Caco-2 (cell line): ENCODE measurements at regions not wholly inside any gene's neighbourhood (a gene's known extent, or its start where the extent isn't known, plus 50 kb on each side); places are given as distances from the start of the nearest gene placed in this dataset.
"Not testable (repeated sequence)": the region's sequence is repeated elsewhere in the genome, so short reads cannot be mapped to it uniquely, and the experiment has no call there.

Source experiments
- BruUV-seq: library from RNA; stranded (reverse); fragments of 400-500 nt; replicated peaks from 2 replicates; lab custom pipeline; 2021; lab: Mats Ljungman, UMichigan
- CTCF ChIA-PET: fragments of 300-600 bp; sonication (Branson Sonifier 250); formaldehyde crosslinking; loops from one replicate; lab custom pipeline; 2022; ENCODE audit warnings: antibody characterized with exemption; lab: Charles Lee
- POLR2A ChIA-PET: fragments of 300-600 bp; sonication (Branson Sonifier 250); formaldehyde crosslinking; loops from one replicate; lab custom pipeline; 2022; ENCODE audit warnings: antibody characterized with exemption; lab: Charles Lee
- DNase-seq, 2 experiments: peaks; one replicate each; pipeline versions ENCODE4 v3.0.0 to v3.0.0-alpha.2; 2020 to 2022
- H3K27me3 ChIP-seq: replicated peaks from 2 replicates; pipeline ENCODE4 v1.6.0; 2011; ENCODE audit warnings: low read length; ENCODE audit not compliant: control insufficient read depth, insufficient read depth
- H3K36me3 ChIP-seq: 2 replicates; pipeline ENCODE4 v1.5.1; 2011; ENCODE audit warnings: low read length; ENCODE audit not compliant: control insufficient read depth, insufficient read depth
- H3K4me1 ChIP-seq: fragments of 250-450 bp; sonication (Bioruptor Pico); 2 replicates; pipeline ENCODE4 v1.5.1; 2020; ENCODE audit warnings: mild to moderate bottlenecking
- H3K4me3 ChIP-seq: 2 replicates; pipeline ENCODE4 v1.5.1; 2011; ENCODE audit warnings: low read depth, mild to moderate bottlenecking, control low read depth, low read length
- H3K9me3 ChIP-seq: fragments of 250-450 bp; sonication (Bioruptor Pico); 2 replicates; pipeline ENCODE4 v1.5.1; 2020; ENCODE audit warnings: mild to moderate bottlenecking, moderate library complexity
- H3K27ac Mint-ChIP-seq: one replicate; pipeline ENCODE4 v1.8.0; 2022; ENCODE audit warnings: mixed read lengths; ENCODE audit not compliant: unreplicated experiment
- H3K27me3 Mint-ChIP-seq: one replicate; pipeline ENCODE4 v1.8.0; 2022; ENCODE audit warnings: mixed read lengths; ENCODE audit not compliant: insufficient read depth, unreplicated experiment
- H3K36me3 Mint-ChIP-seq: one replicate; pipeline ENCODE4 v1.8.0; 2022; ENCODE audit warnings: mild to moderate bottlenecking, mixed read lengths; ENCODE audit not compliant: insufficient read depth, unreplicated experiment
- H3K4me1 Mint-ChIP-seq: one replicate; pipeline ENCODE4 v1.8.0; 2022; ENCODE audit warnings: low read depth, mixed read lengths; ENCODE audit not compliant: unreplicated experiment
- H3K4me3 Mint-ChIP-seq: one replicate; pipeline ENCODE4 v1.8.0; 2022; ENCODE audit warnings: mild to moderate bottlenecking, moderate library complexity, mixed read lengths; ENCODE audit not compliant: unreplicated experiment
- H3K9me3 Mint-ChIP-seq: one replicate; pipeline ENCODE4 v1.8.0; 2022; ENCODE audit warnings: mixed read lengths; ENCODE audit not compliant: unreplicated experiment
- CTCF ChIP-seq, 2 experiments: fragments of 200-600 bp in 1 of 2; IDR thresholded peaks; 1 replicate in 1 of 2; 2 replicates in 1 of 2; pipeline versions ENCODE4 v1.5.1 to v1.8.0; 2011 to 2022; ENCODE audit warnings: antibody characterized with exemption in 1 of 2, control low read depth in 1 of 2, inconsistent platforms in 1 of 2, low read depth in 1 of 2, low read length in 1 of 2, mild to moderate bottlenecking in 1 of 2, moderate library complexity in 1 of 2; ENCODE audit not compliant: insufficient read depth in 1 of 2, severe bottlenecking in 1 of 2, unreplicated experiment in 1 of 2
- intact Hi-C: fragments of 100-400 bp; cut with micrococcal nuclease; formaldehyde crosslinking; loops from one replicate; pipeline ENCODE4 v1.10.0; 2022; ENCODE audit not compliant: unreplicated experiment

GRCh38 chr9:129412814-129413536, 207.9 kb downstream of the C9orf50 start:
- CTCF ChIA-PET: interaction anchor here (0.6 kb wide), 3 partner anchors 79 to 1457 kb away, joined by 3 to 5 read pairs (median 3); no protein-coding TSS in a partner anchor

GRCh38 chr9:129412176-129412813, 208.6 kb downstream of the C9orf50 start:
- BruUV-seq, H3K27me3 Mint-ChIP-seq, H3K9me3 ChIP-seq, H3K4me3 ChIP-seq, H3K27me3 ChIP-seq, H3K36me3 ChIP-seq, CTCF ChIA-PET, DNase-seq: not testable (repeated sequence)
- peaks cover 56% of the 10 kb centered on the region for H3K4me1 ChIP-seq
- POLR2A ChIA-PET: interaction anchor here (1.1 kb wide), 1 partner anchor 83 kb away, joined by 3 read pairs; no protein-coding TSS in a partner anchor
- H3K4me3 Mint-ChIP-seq: peak overlapping the region; percentile 73
- intact Hi-C loops: loop anchor here (2.0 kb wide), 1 partner anchor 77 kb away; no protein-coding TSS in a partner anchor
- peaks cover 17% of the 10 kb centered on the region for H3K4me1 Mint-ChIP-seq
- peaks cover 15% of the 10 kb centered on the region for H3K36me3 Mint-ChIP-seq
- peaks cover 13% of the 10 kb centered on the region for H3K9me3 Mint-ChIP-seq
- H3K27ac Mint-ChIP-seq: peak overlapping the region; percentile 95

More at GRCh38 chr9:129412814-129413536, 207.9 kb downstream of the C9orf50 start:
- Mint-ChIP-seq H3K27me3 (no peaks in the 10 kb centered on the region), H3K4me3 (peak overlapping the region; percentile 73), H3K27ac (peak overlapping the region; percentile 95), H3K36me3 (peaks cover 15% of the 10 kb centered on the region), H3K4me1 (peaks cover 19% of the 10 kb centered on the region), H3K9me3 (peaks cover 13% of the 10 kb centered on the region)
- Histone ChIP-seq H3K4me1 (peaks cover 51% of the 10 kb centered on the region), H3K36me3 (no peaks in the 10 kb centered on the region), H3K27me3 (no peaks in the 10 kb centered on the region), H3K9me3 (no peaks in the 10 kb centered on the region), H3K4me3 (peak overlapping the region; percentile 52)
- POLR2A ChIA-PET: interaction anchor here (0.6 to 1.1 kb wide), 3 partner anchors 79 to 225 kb away, joined by 3 to 6 read pairs (median 4); no protein-coding TSS in a partner anchor
- TSS peak; percentile 82 for BruUV-seq
- DNase-seq: peak; percentile 54 to 57
- intact Hi-C loops: loop anchor here (2.0 kb wide), 1 partner anchor 78 kb away; no protein-coding TSS in a partner anchor
- TF ChIP-seq CTCF (IDR thresholded peaks at IDR 0.05; ENCODE audit: insufficient read depth in 1 of 2, low read depth in 1 of 2, low read length in 1 of 2, severe bottlenecking in 1 of 2, unreplicated experiment in 1 of 2): no peak

- no peak overlapping the region for H3K4me3 ChIP-seq
- intact Hi-C loops: loop anchor here (2.0 kb wide), 1 partner anchor 77 kb away; no protein-coding TSS in a partner anchor
- H3K27me3 Mint-ChIP-seq: no peaks in the 10 kb centered on the region
- no TSS peak for BruUV-seq
- H3K27me3 ChIP-seq: no peaks in the 10 kb centered on the region
- H3K9me3 Mint-ChIP-seq: peaks cover 13% of the 10 kb centered on the region
- H3K4me1 ChIP-seq: peaks cover 54% of the 10 kb centered on the region
- CTCF ChIA-PET: no interaction called here
- H3K4me1 Mint-ChIP-seq: peaks cover 12% of the 10 kb centered on the region
- no peak for TF ChIP-seq CTCF (IDR thresholded peaks at IDR 0.05; ENCODE audit: insufficient read depth in 1 of 2, low read depth in 1 of 2, low read length in 1 of 2, severe bottlenecking in 1 of 2, unreplicated experiment in 1 of 2)
- no peak overlapping the region for H3K4me3 Mint-ChIP-seq
- no peaks in the 10 kb centered on the region for H3K9me3 ChIP-seq
- H3K36me3 ChIP-seq: no peaks in the 10 kb centered on the region
- POLR2A ChIA-PET: interaction anchor here (1.1 kb wide), 1 partner anchor 84 kb away, joined by 3 read pairs; no protein-coding TSS in a partner anchor
- peak overlapping the region; percentile 95 for H3K27ac Mint-ChIP-seq
- H3K36me3 Mint-ChIP-seq: peaks cover 15% of the 10 kb centered on the region
- no peak for DNase-seq
These were observed 209.3 kb downstream of the C9orf50 start for GRCh38 chr9:129411501-129412175.
